HL-60 (cell line): ENCODE measurements at regions not wholly inside any gene's neighbourhood (a gene's known extent, or its start where the extent isn't known, plus 50 kb on each side); places are given as distances from the start of the nearest gene placed in this dataset.

Experiments used
- SPI1 ChIP-seq: IDR thresholded peaks from 2 replicates; pipeline ENCODE4 v1.6.1; 2012; ENCODE audit warnings: low read depth, mild to moderate bottlenecking, borderline replicate concordance
- TF ChIP-seq, protein P1 (sequence below): IDR thresholded peaks from one replicate; pipeline ENCODE4 v1.5.1; 2011; ENCODE audit warnings: low read length, control low read depth, inconsistent platforms; ENCODE audit not compliant: insufficient read depth

- TF ChIP-seq SPI1, result no peak
- TF ChIP-seq, protein P1, sequence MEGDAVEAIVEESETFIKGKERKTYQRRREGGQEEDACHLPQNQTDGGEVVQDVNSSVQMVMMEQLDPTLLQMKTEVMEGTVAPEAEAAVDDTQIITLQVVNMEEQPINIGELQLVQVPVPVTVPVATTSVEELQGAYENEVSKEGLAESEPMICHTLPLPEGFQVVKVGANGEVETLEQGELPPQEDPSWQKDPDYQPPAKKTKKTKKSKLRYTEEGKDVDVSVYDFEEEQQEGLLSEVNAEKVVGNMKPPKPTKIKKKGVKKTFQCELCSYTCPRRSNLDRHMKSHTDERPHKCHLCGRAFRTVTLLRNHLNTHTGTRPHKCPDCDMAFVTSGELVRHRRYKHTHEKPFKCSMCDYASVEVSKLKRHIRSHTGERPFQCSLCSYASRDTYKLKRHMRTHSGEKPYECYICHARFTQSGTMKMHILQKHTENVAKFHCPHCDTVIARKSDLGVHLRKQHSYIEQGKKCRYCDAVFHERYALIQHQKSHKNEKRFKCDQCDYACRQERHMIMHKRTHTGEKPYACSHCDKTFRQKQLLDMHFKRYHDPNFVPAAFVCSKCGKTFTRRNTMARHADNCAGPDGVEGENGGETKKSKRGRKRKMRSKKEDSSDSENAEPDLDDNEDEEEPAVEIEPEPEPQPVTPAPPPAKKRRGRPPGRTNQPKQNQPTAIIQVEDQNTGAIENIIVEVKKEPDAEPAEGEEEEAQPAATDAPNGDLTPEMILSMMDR, result no peak
Observed at GRCh38 chr12:87513536-87514280, 515.5 kb downstream of the C12orf50 start.
